BE2C (cell line): ENCODE measurements at regions not wholly inside any gene's neighbourhood (a gene's known extent, or its start where the extent isn't known, plus 50 kb on each side); places are given as distances from the start of the nearest gene placed in this dataset.

ENCODE experiments used
- DNase-seq: peaks from one replicate; pipeline ENCODE4 v3.0.0-alpha.2; 2020
- H3K27me3 ChIP-seq: fragments of 250-450 bp; sonication (Bioruptor Pico); 2 replicates; pipeline ENCODE4 v1.5.1; 2020; ENCODE audit warnings: mild to moderate bottlenecking
- H3K36me3 ChIP-seq: fragments of 250-450 bp; sonication (Bioruptor Pico); 2 replicates; pipeline ENCODE4 v1.5.1; 2020; ENCODE audit warnings: mild to moderate bottlenecking
- H3K4me1 ChIP-seq: fragments of 250-450 bp; sonication (Bioruptor Pico); 2 replicates; pipeline ENCODE4 v1.5.1; 2020
- H3K4me3 ChIP-seq: 2 replicates; pipeline ENCODE4 v1.5.1; 2011; ENCODE audit warnings: low read depth, low read length
- H3K9me3 ChIP-seq: fragments of 250-450 bp; sonication (Bioruptor Pico); 2 replicates; pipeline ENCODE4 v1.5.1; 2020
- TF ChIP-seq, protein P1 (sequence below): IDR thresholded peaks from 2 replicates; pipeline ENCODE4 v1.5.1; 2012; ENCODE audit warnings: mild to moderate bottlenecking, low read depth, low read length

DNA sequence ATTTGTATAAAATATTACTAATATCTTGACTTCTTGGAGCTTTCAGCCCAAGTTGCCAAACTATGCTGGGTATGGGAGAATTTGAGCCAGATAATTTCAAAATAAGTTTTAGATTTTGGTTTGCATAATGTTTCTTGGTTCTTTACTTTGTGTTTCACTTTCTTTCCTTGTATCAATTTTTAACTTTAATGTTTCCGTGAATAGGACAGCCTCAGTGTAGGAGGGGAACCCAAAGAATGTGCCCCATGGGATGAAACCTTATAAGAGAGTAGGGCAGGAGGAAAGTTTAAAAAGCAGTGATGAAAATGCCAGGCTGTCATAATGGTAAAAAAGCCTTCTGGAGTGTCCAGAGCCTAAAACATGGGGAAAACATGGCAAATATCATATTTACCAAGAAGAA, 252.4 kb upstream of the IRAK1BP1 start:
- Histone ChIP-seq H3K36me3 (no peaks in the 10 kb centered on the region), H3K27me3 (no peaks in the 10 kb centered on the region), H3K4me3 (no peak overlapping the region), H3K9me3 (no peaks in the 10 kb centered on the region), H3K4me1 (no peaks in the 10 kb centered on the region; the same call in 1 of the 2 replicates)
- DNase-seq: no peak
- TF ChIP-seq, protein P1, sequence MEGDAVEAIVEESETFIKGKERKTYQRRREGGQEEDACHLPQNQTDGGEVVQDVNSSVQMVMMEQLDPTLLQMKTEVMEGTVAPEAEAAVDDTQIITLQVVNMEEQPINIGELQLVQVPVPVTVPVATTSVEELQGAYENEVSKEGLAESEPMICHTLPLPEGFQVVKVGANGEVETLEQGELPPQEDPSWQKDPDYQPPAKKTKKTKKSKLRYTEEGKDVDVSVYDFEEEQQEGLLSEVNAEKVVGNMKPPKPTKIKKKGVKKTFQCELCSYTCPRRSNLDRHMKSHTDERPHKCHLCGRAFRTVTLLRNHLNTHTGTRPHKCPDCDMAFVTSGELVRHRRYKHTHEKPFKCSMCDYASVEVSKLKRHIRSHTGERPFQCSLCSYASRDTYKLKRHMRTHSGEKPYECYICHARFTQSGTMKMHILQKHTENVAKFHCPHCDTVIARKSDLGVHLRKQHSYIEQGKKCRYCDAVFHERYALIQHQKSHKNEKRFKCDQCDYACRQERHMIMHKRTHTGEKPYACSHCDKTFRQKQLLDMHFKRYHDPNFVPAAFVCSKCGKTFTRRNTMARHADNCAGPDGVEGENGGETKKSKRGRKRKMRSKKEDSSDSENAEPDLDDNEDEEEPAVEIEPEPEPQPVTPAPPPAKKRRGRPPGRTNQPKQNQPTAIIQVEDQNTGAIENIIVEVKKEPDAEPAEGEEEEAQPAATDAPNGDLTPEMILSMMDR: no peak

DNA sequence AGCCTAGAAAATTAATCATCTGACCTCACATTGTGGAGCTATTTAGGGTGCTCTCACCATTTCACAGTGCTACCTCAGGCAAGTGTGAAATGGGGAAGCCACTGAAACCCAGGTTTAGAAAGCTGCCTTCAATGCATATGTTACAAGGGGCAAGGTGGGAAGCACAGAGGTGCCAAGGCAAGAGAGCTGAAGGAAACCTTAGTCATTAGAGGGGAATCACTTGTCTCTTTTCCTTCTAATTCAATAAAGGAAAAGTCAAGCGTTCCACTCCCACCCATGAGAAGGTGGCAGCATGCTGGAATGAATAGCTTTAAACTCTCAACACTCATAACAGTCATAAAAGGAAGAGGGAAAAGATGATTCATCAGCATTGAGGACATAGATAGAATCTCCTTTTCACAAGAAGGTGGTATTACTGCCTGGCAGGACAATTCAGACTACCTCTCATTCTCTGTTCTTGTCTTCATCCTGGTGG, 251.9 kb upstream of the IRAK1BP1 start:
- H3K4me1 ChIP-seq: no peaks in the 10 kb centered on the region; the same call in 1 of the 2 replicates
- H3K9me3 ChIP-seq: no peaks in the 10 kb centered on the region
- TF ChIP-seq, protein P1: no peak
- DNase-seq: no peak
- H3K27me3 ChIP-seq: no peaks in the 10 kb centered on the region
- no peaks in the 10 kb centered on the region for H3K36me3 ChIP-seq
- no peak overlapping the region for H3K4me3 ChIP-seq

DNA sequence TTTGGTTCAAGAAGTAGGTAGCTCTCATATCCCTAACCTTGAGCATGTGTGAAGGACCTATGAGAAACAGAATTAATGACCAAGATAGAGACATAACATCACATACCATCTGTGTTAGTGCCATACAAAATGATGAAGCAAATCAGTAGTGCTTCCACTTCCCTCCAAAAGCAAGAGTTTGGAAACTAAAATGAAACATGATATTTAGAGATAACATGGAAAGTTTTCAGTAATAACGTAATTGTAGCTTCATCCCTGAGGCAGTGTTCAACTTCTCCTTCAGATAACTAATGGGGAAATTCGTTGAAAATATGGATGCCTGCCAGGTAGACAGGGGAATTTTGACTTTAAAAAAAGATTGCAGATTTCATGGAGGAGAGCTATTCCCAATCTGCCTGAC, 248.4 kb upstream of the IRAK1BP1 start:
- no peaks in the 10 kb centered on the region for H3K27me3 ChIP-seq
- no peaks in the 10 kb centered on the region for H3K36me3 ChIP-seq
- H3K4me3 ChIP-seq: no peak overlapping the region
- no peak for DNase-seq
- H3K4me1 ChIP-seq: no peaks in the 10 kb centered on the region; the same call in 1 of the 2 replicates
- TF ChIP-seq, protein P1: no peak
- no peaks in the 10 kb centered on the region for H3K9me3 ChIP-seq

DNA sequence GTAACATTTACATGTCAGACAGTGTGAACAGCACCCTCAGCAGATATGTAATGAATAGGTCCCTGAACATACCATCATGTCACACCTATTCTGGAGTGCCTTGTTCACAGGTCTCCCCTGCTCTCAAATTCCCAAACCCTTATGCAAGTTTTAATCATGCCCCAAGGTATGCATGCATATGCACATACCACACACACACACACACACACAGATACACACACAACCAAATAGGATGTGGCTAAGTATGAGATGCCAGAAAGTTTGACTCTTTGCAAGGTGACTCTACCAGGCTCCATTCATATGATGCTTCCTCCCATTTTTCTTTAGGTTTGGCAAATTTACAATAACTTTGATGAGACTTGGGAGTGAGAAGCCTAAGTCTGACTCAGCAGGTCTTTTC, 243.8 kb upstream of the IRAK1BP1 start:
- Histone ChIP-seq H3K27me3 (no peaks in the 10 kb centered on the region), H3K9me3 (no peaks in the 10 kb centered on the region), H3K4me3 (no peak overlapping the region), H3K4me1 (no peaks in the 10 kb centered on the region; the same call in 1 of the 2 replicates), H3K36me3 (no peaks in the 10 kb centered on the region)
- no peak for DNase-seq
- TF ChIP-seq, protein P1: no peak

DNA sequence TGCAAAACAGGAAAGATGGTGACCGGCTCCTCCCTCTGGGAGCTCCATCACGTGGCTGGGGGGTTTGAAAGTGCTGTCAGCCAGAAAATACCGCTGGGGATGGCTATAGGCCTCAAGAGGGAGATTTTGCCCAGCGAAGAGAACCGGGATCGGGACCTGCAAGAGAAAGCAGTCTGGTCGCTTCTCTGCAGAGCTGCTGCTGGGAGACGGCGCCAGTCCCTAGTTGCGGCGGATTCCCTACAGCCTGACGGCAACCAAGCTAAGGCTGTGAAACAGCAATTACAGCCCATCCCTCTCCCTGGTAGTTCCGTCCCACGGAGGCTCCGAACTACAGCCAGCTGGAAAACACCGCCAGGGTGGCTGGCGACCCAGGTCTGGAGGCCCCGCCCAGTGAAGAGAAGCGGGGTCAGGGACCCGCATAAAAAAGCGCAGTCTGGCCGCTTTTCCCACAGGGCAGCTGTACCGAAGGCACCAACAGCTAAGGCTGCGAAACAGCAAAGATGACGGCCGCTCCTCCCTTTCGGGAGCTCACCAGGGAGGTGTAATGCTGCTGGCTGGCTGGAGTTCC, 238.1 kb upstream of the IRAK1BP1 start:
- H3K27me3 ChIP-seq: peaks cover 3% of the 10 kb centered on the region; the same call in 1 of the 2 replicates
- TF ChIP-seq, protein P1: no peak
- no peaks in the 10 kb centered on the region for H3K4me1 ChIP-seq
- no peaks in the 10 kb centered on the region for H3K36me3 ChIP-seq
- no peak overlapping the region for H3K4me3 ChIP-seq
- DNase-seq: no peak
- H3K9me3 ChIP-seq: no peaks in the 10 kb centered on the region

DNA sequence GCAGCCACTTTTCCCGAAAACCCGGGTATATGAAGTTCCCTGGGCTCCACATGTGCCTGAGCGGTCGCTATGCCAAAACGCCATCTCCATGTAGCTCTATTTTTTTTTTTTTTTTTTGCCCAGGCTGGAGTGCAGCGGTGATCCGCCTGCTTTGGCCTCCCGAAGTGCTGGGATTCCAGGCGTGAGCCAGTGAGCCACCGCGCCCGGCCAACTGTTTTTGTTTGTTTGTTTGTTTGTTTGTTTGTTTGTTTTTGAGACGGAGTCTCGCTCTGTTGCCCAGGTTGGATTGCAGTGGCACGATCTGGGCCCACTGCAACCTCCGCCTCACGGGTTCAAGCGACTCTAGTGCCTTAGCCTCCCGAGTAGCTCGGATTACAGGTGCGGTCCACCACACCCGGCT, 237.5 kb upstream of the IRAK1BP1 start:
- TF ChIP-seq, protein P1: no peak
- H3K9me3 ChIP-seq: no peaks in the 10 kb centered on the region
- no peaks in the 10 kb centered on the region for H3K36me3 ChIP-seq
- DNase-seq: no peak
- H3K4me3 ChIP-seq: no peak overlapping the region
- peaks cover 3% of the 10 kb centered on the region; the same call in 1 of the 2 replicates for H3K27me3 ChIP-seq
- H3K4me1 ChIP-seq: no peaks in the 10 kb centered on the region
